Activated CD4-positive, CD25-positive, alpha-beta regulatory T cell treated with anti-CD3 and anti-CD28 coated beads, Interleukin-2, amount 50 U/mL, for 72 hours (primary cell): ENCODE measurements at regions not wholly inside any gene's neighbourhood (a gene's known extent, or its start where the extent isn't known, plus 50 kb on each side); places are given as distances from the start of the nearest gene placed in this dataset.
"Not testable (repeated sequence)": the region's sequence is repeated elsewhere in the genome, so short reads cannot be mapped to it uniquely, and the experiment has no call there.

ENCODE experiments used
- DNase-seq: peaks from one replicate; pipeline ENCODE4 v3.0.0; 2021

- DNase-seq: no peak
Measured at GRCh38 chr14:96688629-96689028, 108.6 kb upstream of the VRK1 start.

GRCh38 chr14:96690713-96691383, 106.3 kb upstream of the VRK1 start:
- no peak for DNase-seq

- no peak for DNase-seq
Measured at GRCh38 chr14:96693252-96693820, 103.8 kb upstream of the VRK1 start.

GRCh38 chr14:96693987-96694386, 103.2 kb upstream of the VRK1 start:
- DNase-seq: no peak

GRCh38 chr14:96698960-96699539, 98.1 kb upstream of the VRK1 start:
- no peak for DNase-seq

- no peak for DNase-seq
Measured at GRCh38 chr14:96699666-96700065, 97.5 kb upstream of the VRK1 start.

GRCh38 chr14:96702831-96703230, 94.4 kb upstream of the VRK1 start:
- DNase-seq: no peak

GRCh38 chr14:96705422-96706092, 91.6 kb upstream of the VRK1 start:
- DNase-seq: no peak

- DNase-seq: no peak
Measured at GRCh38 chr14:96706893-96707292, 90.3 kb upstream of the VRK1 start.

GRCh38 chr14:96710060-96710666, 87.0 kb upstream of the VRK1 start:
- DNase-seq: no peak

- no peak for DNase-seq
Measured at GRCh38 chr14:96711559-96712267, 85.5 kb upstream of the VRK1 start.

- DNase-seq: no peak
Measured at GRCh38 chr14:96713426-96713825, 83.8 kb upstream of the VRK1 start.

GRCh38 chr14:96714537-96714936, 82.6 kb upstream of the VRK1 start:
- DNase-seq: not testable (repeated sequence)

GRCh38 chr14:96717116-96717515, 80.1 kb upstream of the VRK1 start:
- no peak for DNase-seq

- no peak for DNase-seq
Measured at GRCh38 chr14:96718407-96718806, 78.8 kb upstream of the VRK1 start.

- not testable (repeated sequence) for DNase-seq
Measured at GRCh38 chr14:96720702-96721101, 76.5 kb upstream of the VRK1 start.

GRCh38 chr14:96722736-96723135, 74.4 kb upstream of the VRK1 start:
- DNase-seq: no peak

GRCh38 chr14:96723946-96724345, 73.2 kb upstream of the VRK1 start:
- no peak for DNase-seq

- DNase-seq: no peak
Measured at GRCh38 chr14:96725232-96725631, 72.0 kb upstream of the VRK1 start.

- DNase-seq: no peak
Measured at GRCh38 chr14:96727073-96727472, 70.1 kb upstream of the VRK1 start.

- DNase-seq: no peak
Measured at GRCh38 chr14:96727491-96727890, 69.7 kb upstream of the VRK1 start.

- DNase-seq: no peak
Measured at GRCh38 chr14:96727980-96728717, 69.0 kb upstream of the VRK1 start.
